Sigmoid colon (tissue), 6 donors: ENCODE measurements at regions not wholly inside any gene's neighbourhood (a gene's known extent, or its start where the extent isn't known, plus 50 kb on each side); places are given as distances from the start of the nearest gene placed in this dataset.

Experiments
- DNase-seq: peaks from one replicate; pipeline ENCODE4 v3.0.0-alpha.2; 2019
- H3K27ac ChIP-seq, 4 donors: fragments of 200-600 bp; sonication (generic); one replicate each; pipeline ENCODE4 v1.5.1; 2016 to 2019; ENCODE audit warnings: mild to moderate bottlenecking in 1 of 4
- H3K27me3 ChIP-seq, 3 donors: fragments of 200-600 bp; sonication (generic); one replicate each; pipeline ENCODE4 v1.5.1; 2019; ENCODE audit warnings: mild to moderate bottlenecking in 1 of 3
- H3K36me3 ChIP-seq, 4 donors: fragments of 200-600 bp; sonication (generic); one replicate each; pipeline ENCODE4 v1.5.1; 2016 to 2019
- H3K4me1 ChIP-seq, 4 donors: fragments of 200-600 bp; sonication (generic); one replicate each; pipeline ENCODE4 v1.5.1; 2017 to 2019
- H3K4me3 ChIP-seq, 4 donors: fragments of 200-600 bp; sonication (generic); one replicate each; pipeline ENCODE4 v1.5.1; 2017 to 2019; ENCODE audit warnings: mild to moderate bottlenecking in 2 of 4, moderate library complexity in 1 of 4
- H3K9me3 ChIP-seq, 4 donors: fragments of 200-600 bp in 3 of 4; sonication (generic) in 3 of 4; one replicate each; pipeline versions ENCODE4 v1.5.1 to v1.6.1; 2013 to 2019
- EP300 ChIP-seq, 4 donors: sonication (generic); formaldehyde crosslinking; IDR thresholded peaks; one replicate each; pipeline ENCODE4 v1.6.1; 2017; ENCODE audit warnings: antibody characterized with exemption in 4 of 4
- POLR2A ChIP-seq, 2 donors: fragments of 450-650 bp; IDR thresholded peaks; one replicate each; pipeline ENCODE4 v1.6.1; 2016; ENCODE audit warnings: antibody characterized with exemption in 2 of 2, mild to moderate bottlenecking in 2 of 2, moderate library complexity in 2 of 2
- POLR2AphosphoS5 ChIP-seq, 4 donors: sonication (generic); formaldehyde crosslinking; IDR thresholded peaks; one replicate each; pipeline ENCODE4 v1.6.1; 2017; ENCODE audit warnings: antibody characterized with exemption in 4 of 4
- WGBS, 2 donors: extraction: QIAGEN DNeasy Blood & Tissue Kit; methylation state at CpG; one replicate each; pipeline ENCODE4 v1.1.7; 2013; 5-methylcytosine and 5-hydroxymethylcytosine counted together
- intact Hi-C: fragments of 100-400 bp; cut with DNase I; formaldehyde crosslinking; loops from one replicate; pipeline ENCODE4 v1.15.1; 2023
- TF ChIP-seq, protein P1 (sequence below), 4 experiments: fragments of 450-650 bp in 3 of 4; fragments of 200-600 bp in 1 of 4; IDR thresholded peaks; one replicate each; pipeline ENCODE4 v1.5.1; 2016 to 2019; ENCODE audit warnings: antibody characterized with exemption in 4 of 4, mild to moderate bottlenecking in 3 of 4, moderate library complexity in 2 of 4
- donor health status: healthy with polysubstance abuse.
- donor health status: healthy.

DNA sequence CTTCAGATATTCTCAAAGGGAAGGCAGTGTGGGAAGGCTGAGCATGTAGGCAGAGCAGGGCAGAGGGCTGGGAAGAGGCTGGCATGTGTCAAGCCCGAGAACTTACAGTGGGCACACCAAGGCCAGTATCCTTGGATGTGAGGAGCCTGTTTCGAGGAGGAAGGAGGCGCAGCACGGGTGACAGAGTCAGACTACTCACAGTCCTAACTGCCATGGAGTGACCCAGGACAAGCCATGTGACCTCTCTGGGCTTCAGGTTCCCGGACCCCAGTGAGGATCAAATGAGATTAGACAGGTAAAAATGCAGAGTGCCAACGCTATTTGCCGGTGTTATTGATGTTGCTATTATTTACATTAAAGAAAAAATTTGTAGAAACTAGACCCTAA is 65.3 kb downstream of the NSMCE3 start:
- TF ChIP-seq EP300 (IDR thresholded peaks at IDR 0.05) = no peak
- TF ChIP-seq, protein P1, sequence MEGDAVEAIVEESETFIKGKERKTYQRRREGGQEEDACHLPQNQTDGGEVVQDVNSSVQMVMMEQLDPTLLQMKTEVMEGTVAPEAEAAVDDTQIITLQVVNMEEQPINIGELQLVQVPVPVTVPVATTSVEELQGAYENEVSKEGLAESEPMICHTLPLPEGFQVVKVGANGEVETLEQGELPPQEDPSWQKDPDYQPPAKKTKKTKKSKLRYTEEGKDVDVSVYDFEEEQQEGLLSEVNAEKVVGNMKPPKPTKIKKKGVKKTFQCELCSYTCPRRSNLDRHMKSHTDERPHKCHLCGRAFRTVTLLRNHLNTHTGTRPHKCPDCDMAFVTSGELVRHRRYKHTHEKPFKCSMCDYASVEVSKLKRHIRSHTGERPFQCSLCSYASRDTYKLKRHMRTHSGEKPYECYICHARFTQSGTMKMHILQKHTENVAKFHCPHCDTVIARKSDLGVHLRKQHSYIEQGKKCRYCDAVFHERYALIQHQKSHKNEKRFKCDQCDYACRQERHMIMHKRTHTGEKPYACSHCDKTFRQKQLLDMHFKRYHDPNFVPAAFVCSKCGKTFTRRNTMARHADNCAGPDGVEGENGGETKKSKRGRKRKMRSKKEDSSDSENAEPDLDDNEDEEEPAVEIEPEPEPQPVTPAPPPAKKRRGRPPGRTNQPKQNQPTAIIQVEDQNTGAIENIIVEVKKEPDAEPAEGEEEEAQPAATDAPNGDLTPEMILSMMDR (IDR thresholded peaks at IDR 0.05) = no peak
- TF ChIP-seq POLR2AphosphoS5 (IDR thresholded peaks at IDR 0.05) = no peak
- no peak for TF ChIP-seq POLR2A (IDR thresholded peaks at IDR 0.05)
- intact Hi-C loops = no loop called here
- no peaks in the 10 kb centered on the region for H3K9me3 ChIP-seq

GRCh38 chr15:29203718-29204368 is 65.8 kb downstream of the NSMCE3 start:
- TF ChIP-seq, protein P1 (IDR thresholded peaks at IDR 0.05) = no peak
- TF ChIP-seq POLR2A (IDR thresholded peaks at IDR 0.05) (no peak), POLR2AphosphoS5 (IDR thresholded peaks at IDR 0.05) (no peak), EP300 (IDR thresholded peaks at IDR 0.05) (no peak)
- Histone ChIP-seq H3K4me1 (no peaks in the 10 kb centered on the region), H3K4me3 (no peak overlapping the region), H3K27me3 (no peaks in the 10 kb centered on the region), H3K9me3 (no peaks in the 10 kb centered on the region), H3K27ac (no peak overlapping the region), H3K36me3 (no peaks in the 10 kb centered on the region)
- intact Hi-C loops = no loop called here
- WGBS, 2 donors = 79 to 84% methylated on average over 8 of the region's 8 CpGs
- no peak for DNase-seq

More for the DNA sequence above, 65.3 kb downstream of the NSMCE3 start:
- no peak for DNase-seq
- Histone ChIP-seq H3K27ac (no peak overlapping the region), H3K4me1 (no peaks in the 10 kb centered on the region), H3K4me3 (no peak overlapping the region), H3K27me3 (no peaks in the 10 kb centered on the region), H3K36me3 (no peaks in the 10 kb centered on the region)
- WGBS, 2 donors = 80 to 93% methylated on average over 7 of the region's 7 CpGs

DNA sequence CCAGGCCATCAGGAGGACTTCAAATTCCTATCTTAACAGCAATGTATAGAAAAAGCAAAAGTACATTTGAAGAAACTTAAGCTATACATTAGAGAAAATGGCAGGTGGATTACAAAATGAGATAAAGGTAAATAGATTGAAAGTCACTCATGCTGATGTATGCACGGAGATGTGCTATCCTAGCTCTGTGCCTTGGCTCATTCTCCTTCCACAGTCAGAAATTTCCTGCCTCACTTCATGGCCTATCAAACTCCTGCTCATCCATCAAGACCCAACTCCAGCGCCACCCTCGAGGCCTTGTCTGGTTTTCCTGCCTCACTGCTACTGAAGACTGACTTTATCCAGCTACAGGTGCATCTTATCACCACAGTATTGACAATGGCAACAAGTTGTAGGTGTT is 72.9 kb downstream of the NSMCE3 start:
- no peaks in the 10 kb centered on the region for H3K9me3 ChIP-seq
- WGBS, 2 donors = 90% methylated on average over 3 of the region's 3 CpGs
- intact Hi-C loops = no loop called here
- no peak for DNase-seq
- TF ChIP-seq EP300 (IDR thresholded peaks at IDR 0.05) = no peak
- TF ChIP-seq, protein P1 (IDR thresholded peaks at IDR 0.05) = no peak
- TF ChIP-seq POLR2A (IDR thresholded peaks at IDR 0.05) = no peak
- no peak for TF ChIP-seq POLR2AphosphoS5 (IDR thresholded peaks at IDR 0.05)
- H3K4me3 ChIP-seq = no peak overlapping the region
- H3K27me3 ChIP-seq = no peaks in the 10 kb centered on the region
- no peaks in the 10 kb centered on the region for H3K4me1 ChIP-seq
- H3K36me3 ChIP-seq = no peaks in the 10 kb centered on the region
- H3K27ac ChIP-seq = no peak overlapping the region

GRCh38 chr15:29196290-29196689 is 73.3 kb downstream of the NSMCE3 start:
- Histone ChIP-seq H3K4me3 (no peak overlapping the region), H3K27me3 (no peaks in the 10 kb centered on the region), H3K27ac (no peak overlapping the region), H3K4me1 (no peaks in the 10 kb centered on the region), H3K36me3 (no peaks in the 10 kb centered on the region), H3K9me3 (no peaks in the 10 kb centered on the region)
- no peak for DNase-seq
- TF ChIP-seq POLR2AphosphoS5 (IDR thresholded peaks at IDR 0.05) (no peak), POLR2A (IDR thresholded peaks at IDR 0.05) (no peak), EP300 (IDR thresholded peaks at IDR 0.05) (no peak)
- TF ChIP-seq, protein P1 (IDR thresholded peaks at IDR 0.05) = no peak
- WGBS, 2 donors = 55 to 82% methylated on average over 14 of the region's 14 CpGs
- intact Hi-C loops = no loop called here

DNA sequence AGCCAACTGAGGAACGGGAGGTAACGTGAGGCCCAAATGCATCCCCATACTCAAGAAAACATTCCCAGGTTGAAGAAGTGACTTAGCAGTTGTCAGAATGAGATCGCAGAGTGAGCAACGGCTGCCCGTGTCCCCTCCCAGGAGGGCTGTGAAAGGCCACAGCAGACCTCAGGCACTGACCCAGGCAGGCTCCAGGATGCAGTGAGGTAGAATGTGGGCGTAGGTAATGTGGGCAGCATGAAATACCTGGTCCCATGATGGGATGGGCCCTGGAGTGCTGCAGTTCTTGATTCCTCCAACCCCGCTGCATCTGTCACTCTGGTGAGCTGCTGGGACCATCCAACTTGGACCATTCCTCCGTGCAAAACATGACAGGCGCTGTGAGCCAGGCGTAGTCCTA is 74.8 kb downstream of the NSMCE3 start:
- Histone ChIP-seq H3K9me3 (no peaks in the 10 kb centered on the region), H3K27ac (no peak overlapping the region), H3K4me1 (no peaks in the 10 kb centered on the region), H3K27me3 (peaks cover 0 to 3% (median 0%) of the 10 kb centered on the region in 3 donors), H3K36me3 (no peaks in the 10 kb centered on the region), H3K4me3 (no peak overlapping the region)
- intact Hi-C loops = no loop called here
- WGBS, 2 donors = 92% methylated on average over 10 of the region's 10 CpGs
- DNase-seq = no peak
- TF ChIP-seq POLR2A (IDR thresholded peaks at IDR 0.05) (no peak), EP300 (IDR thresholded peaks at IDR 0.05) (no peak), POLR2AphosphoS5 (IDR thresholded peaks at IDR 0.05) (no peak)
- TF ChIP-seq, protein P1 (IDR thresholded peaks at IDR 0.05) = no peak
